GM12865 (cell line): ENCODE measurements at regions not wholly inside any gene's neighbourhood (a gene's known extent, or its start where the extent isn't known, plus 50 kb on each side); places are given as distances from the start of the nearest gene placed in this dataset.

ENCODE experiments used
- DNase-seq: peaks from one replicate; pipeline ENCODE4 v3.0.0; 2010; ENCODE audit warnings: low read depth
- H3K4me3 ChIP-seq: 2 replicates; pipeline ENCODE4 v1.5.1; 2011; ENCODE audit warnings: mild to moderate bottlenecking, low read depth, low read length, control low read depth
- TF ChIP-seq, protein P1 (sequence below): IDR thresholded peaks from 2 replicates; pipeline ENCODE4 v1.5.1; 2011; ENCODE audit warnings: low read length, control low read depth, low read depth, inconsistent platforms; ENCODE audit not compliant: insufficient read depth; ENCODE audit errors: missing control alignments

DNA sequence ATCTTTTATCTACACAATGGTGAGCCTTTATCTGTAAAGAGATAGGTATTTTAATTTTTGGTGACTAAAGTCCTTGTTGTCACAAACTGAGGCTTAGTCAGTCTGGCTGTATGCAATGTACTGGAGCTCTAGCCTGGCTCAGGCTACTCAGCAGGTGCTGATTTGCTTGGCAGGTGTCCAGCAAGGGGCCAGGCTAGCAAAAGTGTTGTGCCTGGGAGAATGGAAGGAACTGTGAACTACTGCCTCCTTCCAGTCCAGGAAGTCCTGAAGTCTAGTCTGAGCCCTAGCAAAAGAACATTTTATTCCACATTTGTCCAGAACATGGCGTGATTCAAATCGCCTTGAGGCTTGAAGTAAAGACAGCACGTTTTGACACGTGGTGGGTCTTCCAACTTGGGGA lies 260.5 kb downstream of the CCDC85A start:
- no peak overlapping the region for H3K4me3 ChIP-seq
- no peak for DNase-seq
- TF ChIP-seq, protein P1, sequence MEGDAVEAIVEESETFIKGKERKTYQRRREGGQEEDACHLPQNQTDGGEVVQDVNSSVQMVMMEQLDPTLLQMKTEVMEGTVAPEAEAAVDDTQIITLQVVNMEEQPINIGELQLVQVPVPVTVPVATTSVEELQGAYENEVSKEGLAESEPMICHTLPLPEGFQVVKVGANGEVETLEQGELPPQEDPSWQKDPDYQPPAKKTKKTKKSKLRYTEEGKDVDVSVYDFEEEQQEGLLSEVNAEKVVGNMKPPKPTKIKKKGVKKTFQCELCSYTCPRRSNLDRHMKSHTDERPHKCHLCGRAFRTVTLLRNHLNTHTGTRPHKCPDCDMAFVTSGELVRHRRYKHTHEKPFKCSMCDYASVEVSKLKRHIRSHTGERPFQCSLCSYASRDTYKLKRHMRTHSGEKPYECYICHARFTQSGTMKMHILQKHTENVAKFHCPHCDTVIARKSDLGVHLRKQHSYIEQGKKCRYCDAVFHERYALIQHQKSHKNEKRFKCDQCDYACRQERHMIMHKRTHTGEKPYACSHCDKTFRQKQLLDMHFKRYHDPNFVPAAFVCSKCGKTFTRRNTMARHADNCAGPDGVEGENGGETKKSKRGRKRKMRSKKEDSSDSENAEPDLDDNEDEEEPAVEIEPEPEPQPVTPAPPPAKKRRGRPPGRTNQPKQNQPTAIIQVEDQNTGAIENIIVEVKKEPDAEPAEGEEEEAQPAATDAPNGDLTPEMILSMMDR = no peak

DNA sequence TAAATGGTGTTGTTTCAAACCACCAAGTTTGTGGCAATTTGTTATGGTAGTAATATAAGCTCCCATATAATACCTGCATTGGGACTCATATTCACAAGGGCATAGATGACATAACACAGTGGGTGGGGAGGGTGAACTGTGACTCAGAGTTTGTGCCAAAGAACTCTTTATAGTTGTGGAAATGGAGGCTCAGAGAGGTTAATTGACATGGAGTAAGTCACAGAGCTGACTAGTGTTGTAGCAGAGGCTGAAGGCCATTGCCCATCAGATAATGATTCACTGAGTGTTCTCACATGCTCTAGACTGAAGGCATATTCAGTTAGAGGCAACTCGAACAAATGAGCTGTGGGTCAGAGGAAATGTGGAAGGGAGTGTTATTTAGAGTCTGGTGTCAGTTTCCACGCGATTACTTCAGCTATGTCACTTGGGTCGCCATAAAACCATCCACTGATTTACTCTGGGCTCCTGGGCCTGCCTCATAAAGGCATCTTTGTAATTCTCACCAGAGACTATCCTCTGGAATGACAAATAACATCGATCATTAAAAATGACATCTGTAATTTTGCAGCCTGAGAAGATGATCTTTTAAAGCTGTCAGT lies 264.7 kb downstream of the CCDC85A start:
- H3K4me3 ChIP-seq = no peak overlapping the region
- DNase-seq = no peak
- TF ChIP-seq, protein P1 = no peak

DNA sequence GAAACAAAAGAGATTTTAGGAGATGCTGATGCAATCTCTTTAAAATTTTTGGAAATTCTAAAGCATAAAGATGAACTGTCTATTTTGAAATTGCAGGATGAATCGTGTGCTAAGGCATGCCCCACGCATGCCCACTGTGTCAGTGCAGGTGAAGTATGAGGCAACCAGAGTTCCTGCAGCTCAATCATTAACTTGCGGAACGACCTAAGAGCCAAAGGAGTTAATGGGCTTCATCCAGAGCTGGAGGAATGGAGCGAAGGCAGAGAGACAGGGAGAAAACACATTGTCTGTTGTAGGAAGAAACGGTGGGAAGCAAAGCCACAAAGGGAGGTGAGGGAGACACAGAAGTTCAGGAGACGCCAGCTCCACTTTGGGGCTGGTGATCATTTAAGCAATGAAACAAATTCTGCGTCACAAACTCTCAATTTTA lies 265.2 kb downstream of the CCDC85A start:
- no peak for DNase-seq
- no peak overlapping the region for H3K4me3 ChIP-seq
- TF ChIP-seq, protein P1 = no peak

DNA sequence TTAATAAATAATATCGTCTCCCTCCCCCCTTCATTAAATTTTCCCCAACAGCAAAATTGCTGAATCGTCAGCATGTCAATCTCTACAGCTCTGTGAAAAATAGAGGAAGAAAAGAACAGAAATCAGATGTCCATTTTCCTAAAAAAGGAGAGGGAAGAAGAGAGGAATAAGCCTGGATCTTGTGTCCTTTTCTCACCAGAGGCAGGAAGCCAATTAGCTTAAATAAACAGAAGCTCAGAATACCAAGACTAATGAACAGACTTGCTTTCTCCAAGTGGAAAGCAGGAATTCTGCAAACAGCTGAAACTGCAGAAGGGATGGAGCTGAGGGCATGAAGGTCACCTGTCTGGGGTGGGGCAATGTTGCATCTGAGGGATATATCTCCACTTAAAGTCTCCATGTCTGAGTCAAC lies 265.7 kb downstream of the CCDC85A start:
- DNase-seq = no peak
- TF ChIP-seq, protein P1 = no peak
- no peak overlapping the region for H3K4me3 ChIP-seq

DNA sequence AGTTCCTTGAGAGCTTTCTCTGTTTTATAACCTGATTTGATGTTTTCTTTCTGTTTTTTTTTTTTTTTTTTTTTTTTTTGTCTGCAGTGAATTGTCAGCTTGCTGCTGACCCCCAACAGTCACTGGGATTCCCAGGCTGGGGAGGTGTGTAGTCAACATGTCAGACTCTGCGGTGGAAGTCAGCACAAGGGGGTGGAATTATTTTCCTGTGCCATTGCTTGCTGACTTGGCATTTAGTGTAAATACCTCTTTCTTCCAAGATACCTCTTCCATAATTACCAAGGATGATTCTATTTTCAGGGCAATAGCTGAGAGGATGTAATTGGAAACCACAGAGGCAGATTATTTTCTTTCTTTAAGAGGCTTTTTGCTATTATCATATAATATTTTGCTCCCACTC lies 266.3 kb downstream of the CCDC85A start:
- no peak overlapping the region for H3K4me3 ChIP-seq
- TF ChIP-seq, protein P1 = no peak
- no peak for DNase-seq

DNA sequence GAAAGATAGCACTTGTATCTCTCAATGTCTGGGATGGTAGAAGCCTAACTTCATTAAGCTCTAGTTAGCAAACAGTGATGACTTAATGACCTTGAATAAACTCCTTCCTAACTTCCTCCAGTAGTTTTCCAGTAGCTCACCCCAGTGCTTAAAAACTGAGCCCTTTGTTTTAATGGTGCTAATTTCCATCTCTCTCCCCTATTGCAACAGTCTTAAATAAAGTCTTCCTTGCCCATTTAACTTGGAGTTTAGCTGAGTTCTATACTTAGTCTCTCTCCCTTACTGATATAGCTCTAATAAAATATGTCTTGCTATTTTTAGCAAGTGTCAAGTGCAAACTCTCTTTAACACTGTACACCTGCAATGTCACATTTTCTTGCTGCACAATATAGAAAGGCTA lies 267.0 kb downstream of the CCDC85A start:
- DNase-seq = no peak
- no peak overlapping the region for H3K4me3 ChIP-seq
- TF ChIP-seq, protein P1 = no peak

DNA sequence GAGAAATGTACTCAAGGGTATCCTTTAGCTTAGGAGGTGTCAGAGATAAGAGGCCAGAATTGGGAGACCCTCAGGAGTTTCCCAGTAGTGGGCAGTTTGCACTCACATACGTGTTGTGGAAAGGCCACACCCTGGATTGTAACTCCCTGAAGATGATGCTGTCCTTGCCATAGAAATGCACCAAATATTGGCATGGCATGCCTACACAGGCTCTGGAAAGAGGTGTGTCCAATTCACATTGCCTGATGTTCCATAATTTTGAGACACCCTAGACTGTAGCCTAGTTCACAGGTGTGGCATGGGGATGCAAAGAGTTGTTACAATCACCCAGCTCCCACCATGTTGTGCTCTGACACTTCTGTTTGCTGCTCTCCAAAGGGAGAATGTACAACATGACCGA lies 271.9 kb downstream of the CCDC85A start:
- TF ChIP-seq, protein P1 = no peak
- DNase-seq = no peak
- no peak overlapping the region for H3K4me3 ChIP-seq
